CD14-positive monocyte (primary cell): ENCODE measurements at regions not wholly inside any gene's neighbourhood (a gene's known extent, or its start where the extent isn't known, plus 50 kb on each side); places are given as distances from the start of the nearest gene placed in this dataset.

ENCODE experiments used
- DNase-seq, 3 donors: peaks; one replicate each; pipeline ENCODE4 v3.0.0-alpha.2; 2011 to 2022
- H2AFZ ChIP-seq: 2 replicates; pipeline ENCODE4 v1.6.0; 2012; ENCODE audit warnings: mild to moderate bottlenecking, low read depth, low read length, inconsistent platforms; ENCODE audit not compliant: insufficient read depth, poor library complexity, severe bottlenecking
- H3K27ac ChIP-seq, 2 donors: 1 replicate in 1 of 2; 2 replicates in 1 of 2; pipeline ENCODE4 v1.5.1; 2012 to 2013; ENCODE audit warnings: low read length in 2 of 2, control low read depth in 1 of 2, inconsistent platforms in 1 of 2, low read depth in 1 of 2, mild to moderate bottlenecking in 1 of 2
- H3K27me3 ChIP-seq, 2 donors: one replicate each; pipeline versions ENCODE4 v1.6.0 to v1.6.1; 2011 to 2013; ENCODE audit warnings: low read length in 2 of 2; ENCODE audit not compliant: control insufficient read depth in 2 of 2, insufficient read depth in 2 of 2
- H3K36me3 ChIP-seq, 2 donors: replicated peaks in 1 of 2; 1 replicate in 1 of 2; 2 replicates in 1 of 2; pipeline versions ENCODE4 v1.5.1 to v1.6.1; 2012 to 2013; ENCODE audit warnings: low read length in 2 of 2, control low read depth in 1 of 2, inconsistent platforms in 1 of 2, mild to moderate bottlenecking in 1 of 2; ENCODE audit not compliant: insufficient read depth in 2 of 2, control insufficient read depth in 1 of 2
- H3K4me1 ChIP-seq, 2 donors: 1 replicate in 1 of 2; 2 replicates in 1 of 2; pipeline versions ENCODE4 v1.5.1 to v1.6.1; 2012 to 2013; ENCODE audit warnings: low read length in 2 of 2, control low read depth in 1 of 2, inconsistent platforms in 1 of 2, mild to moderate bottlenecking in 1 of 2, moderate library complexity in 1 of 2; ENCODE audit not compliant: insufficient read depth in 2 of 2, control insufficient read depth in 1 of 2
- H3K4me2 ChIP-seq: replicated peaks from 2 replicates; pipeline ENCODE3; 2012; ENCODE audit warnings: low read length, moderate library complexity, mild to moderate bottlenecking; ENCODE audit not compliant: poor library complexity, severe bottlenecking; ENCODE audit errors: extremely low read depth
- H3K4me3 ChIP-seq, 3 experiments: fragments of 200-600 bp in 1 of 3; sonication (generic) in 1 of 3; replicated peaks in 1 of 3; 1 replicate in 2 of 3; 2 replicates in 1 of 3; pipeline ENCODE4 v1.5.1; 2011 to 2013; ENCODE audit warnings: low read length in 3 of 3, mild to moderate bottlenecking in 3 of 3, control low read depth in 2 of 3, low read depth in 2 of 3, inconsistent platforms in 1 of 3, moderate library complexity in 1 of 3
- H3K79me2 ChIP-seq: 2 replicates; pipeline ENCODE4 v1.6.0; 2012; ENCODE audit warnings: mild to moderate bottlenecking, control low read depth, inconsistent platforms, low read length, moderate library complexity; ENCODE audit not compliant: insufficient read depth
- H3K9ac ChIP-seq: 2 replicates; pipeline ENCODE4 v1.6.0; 2017; ENCODE audit warnings: low read length, mild to moderate bottlenecking; ENCODE audit not compliant: insufficient read depth, poor library complexity, severe bottlenecking
- H3K9me3 ChIP-seq, 2 donors: replicated peaks in 1 of 2; 1 replicate in 1 of 2; 2 replicates in 1 of 2; pipeline versions ENCODE4 v1.5.1 to v1.6.1; 2012 to 2013; ENCODE audit warnings: low read length in 2 of 2, control low read depth in 1 of 2; ENCODE audit not compliant: control insufficient read depth in 1 of 2, insufficient read depth in 1 of 2
- H4K20me1 ChIP-seq: 2 replicates; pipeline ENCODE4 v1.6.0; 2012; ENCODE audit warnings: mild to moderate bottlenecking, low read length, control low read depth, moderate library complexity; ENCODE audit not compliant: insufficient read depth
- H3K27ac Mint-ChIP-seq, 7 donors: one replicate each; pipeline ENCODE4 v1.8.0; 2020; ENCODE audit warnings: mild to moderate bottlenecking in 7 of 7, mixed read lengths in 7 of 7, moderate library complexity in 6 of 7, inconsistent platforms in 2 of 7
- H3K27me3 Mint-ChIP-seq, 3 donors: one replicate each; pipeline ENCODE4 v1.8.0; 2021 to 2022; ENCODE audit warnings: low read depth in 3 of 3, mild to moderate bottlenecking in 3 of 3, mixed read lengths in 3 of 3, moderate library complexity in 3 of 3, inconsistent platforms in 1 of 3
- H3K36me3 Mint-ChIP-seq, 2 donors: one replicate each; pipeline ENCODE4 v1.8.0; 2020; ENCODE audit warnings: mixed read lengths in 2 of 2, inconsistent platforms in 1 of 2, mild to moderate bottlenecking in 1 of 2
- H3K4me1 Mint-ChIP-seq: one replicate; pipeline ENCODE4 v1.8.0; 2020; ENCODE audit warnings: mild to moderate bottlenecking, mixed read lengths
- H3K4me3 Mint-ChIP-seq, 2 donors: one replicate each; pipeline ENCODE4 v1.8.0; 2020; ENCODE audit warnings: mild to moderate bottlenecking in 2 of 2, mixed read lengths in 2 of 2, moderate library complexity in 1 of 2
- H3K9me3 Mint-ChIP-seq, 7 donors: one replicate each; pipeline ENCODE4 v1.8.0; 2020 to 2022; ENCODE audit warnings: mixed read lengths in 7 of 7, mild to moderate bottlenecking in 6 of 7, moderate library complexity in 6 of 7, inconsistent platforms in 2 of 7
- WGBS: methylation state at CpG from one replicate; pipeline ENCODE4 v1.1.5; 2013; ENCODE audit warnings: missing lambda C conversion rate; ENCODE audit not compliant: insufficient coverage; 5-methylcytosine and 5-hydroxymethylcytosine counted together
- intact Hi-C, 2 donors: fragments of 100-400 bp; cut with micrococcal nuclease; formaldehyde crosslinking; loops; one replicate each; pipeline versions ENCODE4 v1.15.0 to v1.15.1; 2023
- TF ChIP-seq, protein P1 (sequence below): fragments of 200-600 bp; IDR thresholded peaks from one replicate; pipeline ENCODE4 v1.8.0; 2022; ENCODE audit warnings: antibody characterized with exemption, mild to moderate bottlenecking

DNA sequence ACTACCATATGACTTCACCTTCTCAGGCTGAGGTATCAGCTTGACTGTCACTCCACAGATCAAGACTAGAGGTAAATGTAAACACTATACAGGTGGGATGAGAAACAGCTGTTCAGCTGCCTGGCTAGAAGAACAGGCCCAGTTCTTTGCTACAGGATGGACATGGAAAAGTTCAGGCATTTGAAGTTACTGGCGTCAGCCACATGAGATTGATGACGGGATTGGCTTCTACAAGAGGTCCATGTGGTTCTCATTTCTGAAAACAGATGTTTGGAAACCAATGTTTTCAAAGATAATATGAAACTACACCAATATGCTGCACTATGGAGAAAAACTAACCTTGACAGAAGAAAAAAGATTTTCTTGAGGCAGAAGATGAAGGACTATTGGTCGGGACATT lies 324.1 kb downstream of the CDH10 start:
- no peak overlapping the region for H3K9ac ChIP-seq
- H3K9me3 ChIP-seq = peaks cover 16% of the 10 kb centered on the region in 2 donors
- Mint-ChIP-seq H3K36me3 (no peaks in the 10 kb centered on the region), H3K4me1 (no peaks in the 10 kb centered on the region), H3K27ac (no peak overlapping the region), H3K4me3 (no peak overlapping the region), H3K27me3 (no peaks in the 10 kb centered on the region), H3K9me3 (peaks cover 3 to 13% (median 8%) of the 10 kb centered on the region in 7 donors)
- H3K36me3 ChIP-seq = no peaks in the 10 kb centered on the region
- H3K27me3 ChIP-seq = no peaks in the 10 kb centered on the region
- no peak overlapping the region for H3K27ac ChIP-seq
- no peak overlapping the region for H3K4me2 ChIP-seq
- H3K4me1 ChIP-seq = no peaks in the 10 kb centered on the region
- H2AFZ ChIP-seq = no peak overlapping the region
- no peaks in the 10 kb centered on the region for H4K20me1 ChIP-seq
- 95% methylated on average over 2 of the region's 3 CpGs for WGBS
- intact Hi-C loops = no loop called here
- H3K79me2 ChIP-seq = no peaks in the 10 kb centered on the region
- H3K4me3 ChIP-seq = no peak overlapping the region
- TF ChIP-seq, protein P1, sequence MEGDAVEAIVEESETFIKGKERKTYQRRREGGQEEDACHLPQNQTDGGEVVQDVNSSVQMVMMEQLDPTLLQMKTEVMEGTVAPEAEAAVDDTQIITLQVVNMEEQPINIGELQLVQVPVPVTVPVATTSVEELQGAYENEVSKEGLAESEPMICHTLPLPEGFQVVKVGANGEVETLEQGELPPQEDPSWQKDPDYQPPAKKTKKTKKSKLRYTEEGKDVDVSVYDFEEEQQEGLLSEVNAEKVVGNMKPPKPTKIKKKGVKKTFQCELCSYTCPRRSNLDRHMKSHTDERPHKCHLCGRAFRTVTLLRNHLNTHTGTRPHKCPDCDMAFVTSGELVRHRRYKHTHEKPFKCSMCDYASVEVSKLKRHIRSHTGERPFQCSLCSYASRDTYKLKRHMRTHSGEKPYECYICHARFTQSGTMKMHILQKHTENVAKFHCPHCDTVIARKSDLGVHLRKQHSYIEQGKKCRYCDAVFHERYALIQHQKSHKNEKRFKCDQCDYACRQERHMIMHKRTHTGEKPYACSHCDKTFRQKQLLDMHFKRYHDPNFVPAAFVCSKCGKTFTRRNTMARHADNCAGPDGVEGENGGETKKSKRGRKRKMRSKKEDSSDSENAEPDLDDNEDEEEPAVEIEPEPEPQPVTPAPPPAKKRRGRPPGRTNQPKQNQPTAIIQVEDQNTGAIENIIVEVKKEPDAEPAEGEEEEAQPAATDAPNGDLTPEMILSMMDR = no peak
- no peak for DNase-seq

- Histone ChIP-seq H4K20me1 (no peaks in the 10 kb centered on the region), H3K79me2 (no peaks in the 10 kb centered on the region), H3K4me1 (no peaks in the 10 kb centered on the region), H3K4me2 (no peak overlapping the region), H3K27ac (no peak overlapping the region), H3K9ac (no peak overlapping the region), H2AFZ (no peak overlapping the region), H3K36me3 (no peaks in the 10 kb centered on the region), H3K4me3 (no peak overlapping the region), H3K27me3 (no peaks in the 10 kb centered on the region), H3K9me3 (peaks cover 2 to 6% of the 10 kb centered on the region in 2 donors)
- Mint-ChIP-seq H3K27ac (no peak overlapping the region), H3K4me3 (no peak overlapping the region), H3K36me3 (no peaks in the 10 kb centered on the region), H3K9me3 (peaks cover 0 to 6% (median 2%) of the 10 kb centered on the region in 7 donors), H3K4me1 (no peaks in the 10 kb centered on the region), H3K27me3 (no peaks in the 10 kb centered on the region)
- TF ChIP-seq, protein P1 = no peak
- intact Hi-C loops = no loop called here
- 67% methylated on average over 1 of the region's 1 CpG for WGBS
- DNase-seq = no peak
Observed at GRCh38 chr5:24325306-24325832, 319.4 kb downstream of the CDH10 start.
